MCF 10A (cell line): ENCODE measurements at regions not wholly inside any gene's neighbourhood (a gene's known extent, or its start where the extent isn't known, plus 50 kb on each side); places are given as distances from the start of the nearest gene placed in this dataset.

Source experiments
- BruUV-seq: library from RNA; stranded (reverse); fragments of 400-500 nt; replicated peaks from 2 replicates; lab custom pipeline; 2021; lab: Mats Ljungman, UMichigan
- CTCF ChIA-PET: fragments of 300-600 bp; sonication (Branson Sonifier 250); formaldehyde crosslinking; extraction: SDS; loops from one replicate; lab custom pipeline; 2021; ENCODE audit warnings: antibody characterized with exemption, inconsistent platforms; lab: Yijun Ruan, JAX
- POLR2A ChIA-PET: fragments of 300-600, 350-650 bp; sonication (Branson Sonifier 250); formaldehyde crosslinking; extraction: SDS; loops from one replicate; lab custom pipeline; 2020; ENCODE audit warnings: antibody characterized with exemption, inconsistent platforms; lab: Yijun Ruan, JAX
- DNase-seq: peaks from one replicate; pipeline ENCODE4 v3.0.0-alpha.2; 2018; ENCODE audit not compliant: unreplicated experiment
- H3K27ac Mint-ChIP-seq: one replicate; pipeline ENCODE4 v1.8.0; 2022; ENCODE audit warnings: mild to moderate bottlenecking, low read depth, mixed read lengths; ENCODE audit not compliant: unreplicated experiment
- H3K27me3 Mint-ChIP-seq: one replicate; pipeline ENCODE4 v1.8.0; 2022; ENCODE audit warnings: mixed read lengths; ENCODE audit not compliant: insufficient read depth, unreplicated experiment
- H3K36me3 Mint-ChIP-seq: one replicate; pipeline ENCODE4 v1.8.0; 2022; ENCODE audit warnings: mild to moderate bottlenecking, moderate library complexity, mixed read lengths; ENCODE audit not compliant: insufficient read depth, unreplicated experiment
- H3K4me1 Mint-ChIP-seq: one replicate; pipeline ENCODE4 v1.8.0; 2022; ENCODE audit warnings: mixed read lengths; ENCODE audit not compliant: insufficient read depth, unreplicated experiment
- H3K4me3 Mint-ChIP-seq: one replicate; pipeline ENCODE4 v1.8.0; 2022; ENCODE audit warnings: mild to moderate bottlenecking, moderate library complexity, mixed read lengths; ENCODE audit not compliant: unreplicated experiment
- H3K9me3 Mint-ChIP-seq: one replicate; pipeline ENCODE4 v1.8.0; 2022; ENCODE audit warnings: mixed read lengths; ENCODE audit not compliant: unreplicated experiment
- CTCF ChIP-seq: fragments of 200-600 bp; IDR thresholded peaks from one replicate; pipeline ENCODE4 v1.8.0; 2022; ENCODE audit warnings: antibody characterized with exemption, mild to moderate bottlenecking; ENCODE audit not compliant: unreplicated experiment
- intact Hi-C: fragments of 100-400 bp; cut with micrococcal nuclease; formaldehyde crosslinking; loops from 2 replicates; pipeline ENCODE4 v1.14.1; 2022

GRCh38 chr1:177334903-177335302, 164.1 kb downstream of the BRINP2 start:
- intact Hi-C loops, result no loop called here
- no peak overlapping the region for H3K27ac Mint-ChIP-seq
- DNase-seq, result no peak
- peaks cover 32% of the 10 kb centered on the region for H3K27me3 Mint-ChIP-seq
- CTCF ChIA-PET, result interaction anchor here (0.6 to 1.3 kb wide), 5 partner anchors 9 to 611 kb away, joined by 3 to 5 read pairs (median 3); no protein-coding TSS in a partner anchor
- H3K36me3 Mint-ChIP-seq, result peaks cover 5% of the 10 kb centered on the region
- no peaks in the 10 kb centered on the region for H3K4me1 Mint-ChIP-seq
- POLR2A ChIA-PET, result no interaction called here
- H3K4me3 Mint-ChIP-seq, result no peak overlapping the region
- no TSS peak for BruUV-seq
- no peak for TF ChIP-seq CTCF
- no peaks in the 10 kb centered on the region for H3K9me3 Mint-ChIP-seq

- Mint-ChIP-seq H3K36me3 (peaks cover 5% of the 10 kb centered on the region), H3K27ac (no peak overlapping the region), H3K4me1 (no peaks in the 10 kb centered on the region), H3K9me3 (no peaks in the 10 kb centered on the region), H3K4me3 (no peak overlapping the region), H3K27me3 (peaks cover 27% of the 10 kb centered on the region)
- no TSS peak for BruUV-seq
- no peak for DNase-seq
- no peak for TF ChIP-seq CTCF
- POLR2A ChIA-PET, result no interaction called here
- CTCF ChIA-PET, result interaction anchor here (0.6 to 1.1 kb wide), 5 partner anchors 9 to 435 kb away, joined by 3 to 5 read pairs (median 3); no protein-coding TSS in a partner anchor
- intact Hi-C loops, result no loop called here
Observed at GRCh38 chr1:177333936-177334595, 163.3 kb downstream of the BRINP2 start.
